HG03432 (cell line): ENCODE measurements at regions not wholly inside any gene's neighbourhood (a gene's known extent, or its start where the extent isn't known, plus 50 kb on each side); places are given as distances from the start of the nearest gene placed in this dataset.
"Not testable (repeated sequence)": the region's sequence is repeated elsewhere in the genome, so short reads cannot be mapped to it uniquely, and the experiment has no call there.

Source experiments
- ATAC-seq: cut with Tn5 transposase; IDR thresholded peaks from one replicate; pipeline ENCODE4 v1.9.1; 2021; ENCODE audit warnings: mild to moderate bottlenecking, moderate library complexity; ENCODE audit not compliant: unreplicated experiment

DNA sequence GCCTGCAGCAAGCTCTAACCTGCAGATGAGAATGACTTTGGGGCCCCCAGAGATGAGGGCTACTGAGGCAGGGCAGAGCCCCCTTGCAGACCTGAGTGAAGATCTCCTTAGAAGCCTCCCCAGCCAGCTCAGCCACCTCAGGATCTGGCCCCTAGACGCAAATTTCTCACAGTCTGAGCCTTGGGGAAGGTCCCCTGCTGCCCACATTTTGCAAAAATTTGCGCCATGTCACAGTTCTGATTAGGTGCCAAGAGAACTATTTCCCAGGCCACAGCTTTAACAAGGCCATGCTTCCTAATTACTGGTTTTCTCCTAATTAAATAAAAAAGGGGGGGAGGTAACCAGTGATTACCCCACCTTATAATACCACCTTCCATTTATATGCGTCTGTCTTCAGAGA lies 81.0 kb upstream of the HES1 start:
- ATAC-seq: no peak

DNA sequence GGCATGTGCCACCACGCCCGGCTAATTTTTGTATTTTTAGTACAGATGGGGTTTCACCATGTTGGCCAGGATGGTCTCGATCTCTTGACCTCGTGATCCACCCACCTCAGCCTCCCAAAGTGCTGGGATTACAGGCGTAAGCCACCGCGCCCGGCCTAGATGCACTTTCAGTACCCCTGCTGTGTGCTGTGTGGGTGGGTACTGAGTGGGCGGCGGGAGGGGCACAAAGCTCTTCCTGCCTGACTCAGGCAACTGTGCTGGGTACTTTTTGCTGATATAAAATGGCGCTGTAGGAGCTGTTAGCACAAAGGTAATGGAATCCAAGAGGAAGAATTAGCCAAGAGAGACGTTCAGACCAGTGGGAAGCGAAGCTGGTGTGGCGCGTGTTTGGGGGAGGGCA lies 79.6 kb upstream of the HES1 start:
- not testable (repeated sequence) for ATAC-seq

GRCh38 chr3:194056731-194057415 lies 79.1 kb upstream of the HES1 start:
- ATAC-seq: no peak

DNA sequence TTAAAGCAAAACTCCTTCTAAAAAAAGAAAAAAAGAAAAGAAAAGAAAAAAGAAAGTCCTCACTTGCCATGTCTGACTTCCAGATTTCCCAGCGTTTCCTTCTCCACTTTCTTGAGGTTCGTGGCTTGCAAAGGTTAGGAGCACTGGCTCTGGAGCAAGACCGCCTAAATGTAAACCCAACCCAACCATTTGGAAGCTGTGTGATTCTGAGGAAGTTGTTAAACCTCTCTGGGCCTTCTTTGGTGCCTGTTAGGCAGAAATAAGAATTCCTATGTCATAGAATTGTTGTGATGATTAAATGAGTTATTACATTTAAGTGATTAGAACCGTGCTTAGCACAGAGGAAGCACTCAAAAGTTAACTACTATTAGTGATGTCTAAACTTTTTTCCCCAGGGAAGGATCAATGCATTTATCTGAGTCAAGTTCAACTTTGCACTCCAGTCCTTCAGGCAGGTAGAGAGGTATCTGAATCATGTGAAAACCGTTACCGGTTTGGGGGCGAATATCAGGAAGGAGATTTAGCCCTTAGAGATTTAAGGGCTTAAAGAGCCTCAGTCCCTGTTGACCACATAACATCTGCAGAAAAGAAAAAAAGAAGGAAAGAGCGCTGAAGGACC lies 78.3 kb upstream of the HES1 start:
- peak; percentile 32 for ATAC-seq

GRCh38 chr3:194058189-194058571 lies 77.8 kb upstream of the HES1 start:
- peak; percentile 85 for ATAC-seq

DNA sequence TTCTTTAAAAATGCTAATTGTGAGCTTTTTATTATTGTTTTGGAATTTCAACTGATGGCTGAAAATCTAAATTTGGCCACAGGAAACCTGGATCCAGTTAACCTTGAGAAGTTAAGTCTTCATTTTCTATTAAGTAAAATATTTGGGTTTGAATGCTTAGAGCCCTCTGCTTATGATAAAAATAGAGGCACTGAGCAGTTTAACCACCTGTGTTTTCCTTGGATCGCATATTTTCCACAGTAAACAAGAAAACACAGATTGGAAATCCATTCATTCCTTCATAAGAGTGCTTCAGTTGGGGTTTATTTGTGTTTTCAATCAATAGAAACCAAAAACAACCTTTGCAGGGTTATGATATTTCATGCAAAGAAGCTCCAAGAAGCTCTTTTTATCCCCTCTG lies 77.2 kb upstream of the HES1 start:
- ATAC-seq: no peak

DNA sequence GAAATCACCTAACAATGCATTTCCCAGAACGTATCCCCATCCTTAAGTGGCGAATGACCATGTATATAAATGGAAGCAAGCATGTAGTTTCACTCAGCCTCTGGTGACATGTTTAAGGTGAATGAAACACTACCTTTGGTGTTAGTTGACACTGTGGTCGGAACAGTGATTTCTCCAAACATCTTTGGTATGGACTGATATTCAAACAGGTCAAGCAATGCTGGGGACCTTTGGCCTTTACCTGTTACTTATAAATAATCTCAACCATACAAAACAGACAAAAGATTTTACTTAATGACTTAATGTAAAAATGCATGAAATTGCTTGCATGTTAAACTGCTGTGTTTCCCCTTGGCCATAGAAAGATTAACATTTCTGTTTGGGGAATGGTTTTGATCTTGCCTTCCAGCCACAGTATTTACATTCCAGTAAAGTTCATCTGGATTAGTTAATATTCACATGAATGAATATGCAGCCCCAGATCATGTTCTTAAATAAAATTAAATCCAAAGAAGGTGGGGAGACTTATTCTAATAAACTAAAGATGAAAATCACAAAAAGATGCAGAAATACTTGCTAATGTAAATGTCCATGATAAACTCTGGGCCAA lies 74.4 kb upstream of the HES1 start:
- ATAC-seq: no peak

DNA sequence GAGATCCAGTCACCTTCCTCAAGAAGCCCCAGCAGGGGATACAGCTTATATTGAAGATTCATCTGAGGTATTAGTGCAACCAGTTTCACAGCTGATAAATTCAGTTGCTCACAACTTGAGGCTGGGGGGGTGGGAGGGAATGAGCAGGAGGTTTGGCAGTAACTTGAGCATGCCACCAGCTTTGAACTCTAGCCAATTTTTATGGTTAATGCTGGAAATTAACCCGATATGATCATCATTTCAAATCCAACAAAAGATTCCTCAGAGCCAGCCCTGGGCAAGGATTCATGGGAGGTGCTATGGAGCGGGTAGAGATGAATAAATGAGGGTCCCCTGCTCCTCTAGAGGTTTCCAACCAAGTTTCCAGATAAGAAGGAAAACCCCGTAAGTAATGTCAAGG lies 73.1 kb upstream of the HES1 start:
- ATAC-seq: no peak

GRCh38 chr3:194064380-194065332 lies 71.3 kb upstream of the HES1 start:
- no peak for ATAC-seq

DNA sequence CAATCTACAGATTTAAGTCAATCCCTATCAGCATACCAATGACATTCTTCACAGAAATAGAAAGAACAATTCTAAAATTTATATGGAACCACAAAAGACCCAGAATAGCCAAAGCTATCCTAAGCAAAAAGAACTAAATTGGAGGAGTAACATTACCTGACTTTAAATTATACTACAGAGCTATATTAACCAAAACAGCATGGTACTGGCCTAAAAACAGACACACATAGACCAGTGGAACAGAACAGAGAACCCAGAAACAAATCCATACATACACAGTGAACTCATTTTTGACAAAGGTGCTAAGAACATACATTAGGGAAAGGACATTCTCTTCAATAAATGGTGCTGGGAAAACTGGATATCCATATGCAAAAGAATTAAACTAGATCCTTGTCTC lies 68.6 kb upstream of the HES1 start:
- not testable (repeated sequence) for ATAC-seq

GRCh38 chr3:194067949-194068362 lies 68.0 kb upstream of the HES1 start:
- ATAC-seq: no peak

GRCh38 chr3:194069421-194070219 lies 66.3 kb upstream of the HES1 start:
- ATAC-seq: no peak

DNA sequence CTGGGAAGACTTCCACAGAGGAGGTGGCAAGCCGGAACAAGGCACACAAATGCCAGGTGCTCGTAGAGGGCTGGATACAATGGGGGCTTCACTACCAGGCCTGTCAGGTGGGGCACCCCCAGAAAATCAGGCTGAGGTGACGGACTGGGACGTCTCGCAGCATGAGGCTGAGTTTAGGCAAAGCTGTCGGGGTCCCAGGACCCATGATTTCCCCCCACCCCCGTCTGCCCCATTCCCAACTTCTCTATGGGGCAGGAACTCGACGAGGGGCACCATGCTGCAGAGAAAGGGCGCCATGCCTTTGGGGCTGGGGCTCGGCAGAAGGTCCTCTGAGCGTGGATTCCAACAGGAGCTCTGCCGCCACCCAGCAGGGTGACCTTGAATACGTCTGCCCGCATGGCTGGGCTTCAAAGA lies 65.7 kb upstream of the HES1 start:
- ATAC-seq: no peak

DNA sequence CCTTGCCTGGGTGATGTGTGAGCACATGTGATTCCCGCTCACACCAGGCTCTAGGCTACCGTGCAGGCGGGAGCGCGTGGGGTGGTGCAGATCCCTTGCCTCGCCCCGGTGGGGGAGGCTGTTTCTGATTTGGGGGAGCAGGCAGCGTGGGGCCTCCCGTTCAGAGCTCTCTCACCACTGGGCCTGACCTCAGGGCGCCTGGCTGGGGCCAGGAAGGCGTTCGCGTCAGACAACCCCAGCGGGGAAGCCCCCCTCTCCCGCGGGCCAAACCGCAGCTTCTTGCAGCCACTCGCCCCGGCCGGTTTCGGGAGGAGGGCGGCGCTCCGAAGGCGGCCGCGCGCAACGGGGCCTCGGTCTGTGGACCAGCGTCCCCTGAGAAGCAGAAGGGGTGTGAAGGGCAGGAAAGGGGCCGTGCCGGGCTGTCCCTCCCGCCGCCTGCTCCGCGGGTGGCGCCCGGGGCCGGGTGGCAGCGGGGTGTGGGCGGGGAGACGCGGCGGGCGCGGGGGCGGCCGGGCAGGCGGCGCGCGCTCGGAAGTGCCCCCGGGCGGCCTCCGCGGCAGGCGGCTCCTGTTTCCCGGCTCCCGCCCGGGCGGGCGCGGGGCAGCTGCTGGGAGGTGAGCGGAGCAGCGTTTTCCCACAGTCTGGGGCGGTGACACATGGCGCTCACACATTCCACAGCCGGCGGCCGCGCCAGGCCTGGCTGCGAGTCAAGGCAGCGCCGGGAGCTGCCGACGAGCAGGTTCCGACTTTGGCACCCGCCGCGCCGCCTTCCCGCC lies 65.1 kb upstream of the HES1 start:
- ATAC-seq: peak; percentile 97

GRCh38 chr3:194072097-194072428 lies 63.9 kb upstream of the HES1 start:
- ATAC-seq: no peak

GRCh38 chr3:194072691-194073279 lies 63.2 kb upstream of the HES1 start:
- no peak for ATAC-seq

DNA sequence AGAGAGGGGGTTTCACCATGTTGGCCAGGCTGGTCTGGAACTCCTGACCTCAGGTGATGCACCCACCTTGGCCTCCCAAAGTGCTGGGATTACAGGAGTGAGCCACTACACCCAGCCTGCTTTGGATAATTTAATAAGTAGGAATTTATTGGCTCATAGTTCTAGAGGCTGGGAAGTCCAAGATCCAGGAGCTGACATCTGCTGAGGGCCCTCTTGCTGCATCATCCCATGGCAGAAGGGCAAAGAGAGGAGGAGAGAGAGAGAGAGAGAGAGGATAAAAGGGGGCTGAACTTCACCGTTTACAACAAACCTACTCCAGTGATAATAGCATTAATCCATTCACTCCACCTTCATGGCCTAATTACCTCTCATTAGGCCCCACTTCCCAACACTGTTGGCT lies 62.0 kb upstream of the HES1 start:
- no peak for ATAC-seq

DNA sequence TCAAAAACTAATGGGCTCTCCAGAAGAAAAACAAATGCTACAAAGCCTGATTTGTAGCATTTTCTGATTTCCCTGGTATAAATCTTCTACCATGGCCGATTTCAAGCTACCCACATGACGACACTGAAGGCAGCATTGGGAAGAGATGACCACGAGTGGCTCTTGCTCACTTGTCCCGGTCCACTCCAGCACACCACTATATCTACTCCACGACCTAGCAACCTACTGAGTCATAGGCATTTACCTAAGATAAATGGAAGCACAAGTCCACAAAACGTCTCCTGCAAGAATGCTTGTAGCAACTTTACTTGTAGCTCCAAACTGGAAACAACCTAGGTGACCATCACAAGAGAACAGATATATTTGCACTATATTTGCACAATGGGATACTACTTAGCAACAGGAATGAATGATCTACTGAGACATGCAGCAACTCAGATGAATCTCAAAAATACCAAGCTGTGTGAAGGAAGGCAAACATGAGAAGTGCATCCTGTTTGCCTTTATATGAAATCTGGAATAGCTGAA lies 60.8 kb upstream of the HES1 start:
- ATAC-seq: no peak

DNA sequence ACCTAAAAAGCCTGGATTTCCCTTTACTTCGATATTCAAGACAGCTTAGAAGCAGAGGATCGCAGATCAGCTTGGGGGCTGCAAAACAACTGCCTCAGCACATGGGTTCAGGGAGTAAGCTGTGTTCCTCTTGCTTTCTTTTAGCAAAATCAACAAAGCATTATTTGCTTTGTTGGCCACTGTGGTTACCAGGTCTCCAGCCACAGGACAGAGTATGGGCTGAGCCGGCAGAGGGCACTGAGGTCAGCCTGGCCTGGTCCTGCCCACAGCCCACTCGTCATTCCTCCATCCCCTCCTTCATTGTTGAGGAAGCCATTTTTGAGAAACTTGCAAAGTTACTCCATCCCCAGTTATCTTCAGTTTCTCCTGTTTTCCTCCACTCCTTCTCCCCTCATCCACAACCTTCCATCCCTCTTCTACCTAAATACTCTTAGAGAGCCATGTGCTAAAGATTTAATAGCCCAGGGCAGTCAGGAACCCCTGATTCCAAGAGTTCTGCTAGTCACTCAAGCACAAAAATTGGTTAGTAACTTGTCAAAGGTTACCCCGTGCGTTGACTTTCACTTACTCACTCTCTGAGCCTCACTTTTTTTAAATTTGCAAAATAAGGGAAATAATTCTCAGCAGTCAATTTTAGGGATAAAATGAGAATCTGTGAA lies 60.0 kb upstream of the HES1 start:
- no peak for ATAC-seq
